GM19240 (cell line): ENCODE measurements at regions not wholly inside any gene's neighbourhood (a gene's known extent, or its start where the extent isn't known, plus 50 kb on each side); places are given as distances from the start of the nearest gene placed in this dataset.

ENCODE experiments used
- DNase-seq: peaks from one replicate; pipeline ENCODE4 v3.0.0; 2011; ENCODE audit warnings: low spot score; ENCODE audit not compliant: insufficient read length

DNA sequence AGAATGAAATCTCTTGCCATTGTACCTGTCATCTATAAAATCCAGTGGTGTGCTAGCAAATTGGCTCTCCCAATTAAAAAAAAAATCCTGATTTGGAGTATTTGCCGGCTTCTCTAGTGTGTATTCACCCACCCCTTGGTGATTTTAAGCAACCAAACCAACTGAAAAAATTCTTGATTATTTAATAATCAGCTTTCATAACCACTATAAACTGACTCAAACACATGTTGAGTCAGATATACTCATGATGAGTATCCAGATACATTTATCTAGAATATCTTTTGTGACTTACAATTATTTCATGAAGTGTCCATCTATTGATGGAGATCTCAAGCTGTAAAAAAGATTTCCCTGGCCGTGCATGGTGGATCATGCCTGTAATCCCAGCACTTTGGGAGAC lies 205.4 kb downstream of the RASSF9 start:
- DNase-seq: no peak

DNA sequence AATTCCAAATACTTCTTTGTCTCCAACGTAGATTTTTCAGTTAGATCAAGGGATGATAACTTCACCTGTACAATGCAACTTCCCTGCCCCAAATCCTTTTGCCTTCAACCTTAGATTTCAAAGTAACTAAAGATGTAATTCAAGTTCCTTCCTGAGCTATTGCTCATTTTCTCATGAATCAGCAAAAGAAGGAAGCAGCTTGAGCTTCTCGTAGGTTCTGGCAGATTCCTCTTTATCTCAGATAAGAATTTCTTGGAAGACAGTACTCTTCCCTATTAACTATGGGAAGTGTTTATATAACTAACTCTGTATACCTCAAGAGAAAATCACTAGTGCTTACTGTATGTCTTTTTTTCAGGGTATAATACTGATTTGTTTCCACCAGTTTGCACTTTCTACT lies 203.8 kb downstream of the RASSF9 start:
- DNase-seq: no peak

DNA sequence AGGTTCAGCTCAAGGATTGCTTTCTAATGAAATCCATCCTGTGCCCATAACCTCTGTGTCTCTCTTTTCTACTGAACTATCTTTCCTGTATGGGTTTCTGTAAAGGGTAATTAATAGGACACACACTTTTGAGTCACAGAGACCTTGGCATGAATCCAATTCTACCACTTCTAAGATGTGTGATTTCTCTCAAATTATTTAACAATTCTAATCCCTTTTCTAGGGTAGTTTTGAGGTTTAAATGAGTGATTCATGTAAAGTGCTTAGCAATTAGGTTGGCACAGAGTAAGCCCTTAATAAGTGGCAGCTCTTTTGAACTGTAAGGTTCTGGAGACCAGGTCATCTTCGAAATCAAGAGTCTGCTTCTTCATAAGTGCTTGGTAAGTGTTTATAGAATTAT lies 202.7 kb downstream of the RASSF9 start:
- no peak for DNase-seq

DNA sequence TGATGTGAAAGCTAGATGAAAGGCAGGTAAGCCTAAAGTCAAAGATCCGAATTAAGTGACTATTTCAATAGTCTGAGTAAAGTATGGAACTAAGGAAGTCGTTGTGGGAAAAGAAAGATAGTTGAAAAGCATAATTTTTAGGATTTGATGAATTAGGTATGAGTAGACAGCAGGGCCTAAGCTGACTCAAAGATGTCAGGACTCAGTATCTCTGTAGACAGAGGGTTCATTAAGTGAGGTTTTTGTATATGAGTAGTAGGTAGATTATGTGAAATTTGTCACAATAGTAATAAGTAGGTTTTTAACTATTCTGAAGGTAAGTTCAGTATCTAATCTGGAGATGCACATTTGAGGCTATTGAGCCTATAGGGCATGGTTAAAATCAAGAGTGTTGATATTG lies 196.4 kb downstream of the RASSF9 start:
- no peak for DNase-seq

DNA sequence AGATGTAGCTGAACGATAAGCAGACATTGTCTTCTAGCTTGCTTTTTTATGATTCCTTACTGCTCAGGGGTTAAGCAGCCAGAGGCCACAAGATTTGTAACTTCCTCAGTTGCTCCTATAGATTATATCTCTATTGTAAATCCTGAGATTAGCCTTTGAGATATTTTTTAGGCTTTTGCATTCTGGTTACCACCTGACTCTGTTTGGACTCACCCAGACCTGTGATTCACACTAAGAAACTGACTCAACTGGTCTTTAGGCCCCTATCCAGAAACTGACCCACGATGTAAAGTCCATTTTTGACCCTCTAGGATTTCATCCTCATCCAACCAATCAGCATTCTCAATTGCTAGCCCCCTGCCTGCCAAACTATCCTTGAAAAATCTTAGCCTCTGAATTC lies 194.4 kb downstream of the RASSF9 start:
- DNase-seq: no peak

DNA sequence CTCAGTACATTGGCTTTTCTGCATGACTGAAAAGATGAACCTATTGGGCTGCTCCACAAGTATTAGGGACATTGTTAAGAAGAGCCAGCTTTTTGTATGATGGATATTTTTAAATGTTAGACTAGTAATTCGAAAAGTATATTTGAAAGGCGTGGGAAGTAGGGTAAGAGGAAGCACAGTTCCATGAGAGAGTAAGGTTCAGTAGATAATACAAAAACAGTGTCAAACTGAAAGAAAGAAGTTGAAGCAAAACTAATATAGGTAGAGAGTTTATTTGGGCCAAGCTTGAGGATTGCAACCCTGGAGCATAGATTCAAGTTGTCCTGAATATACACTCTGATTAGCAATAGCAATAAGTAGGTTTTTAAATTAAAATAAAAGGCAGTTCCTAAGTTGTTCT lies 193.9 kb downstream of the RASSF9 start:
- DNase-seq: no peak

DNA sequence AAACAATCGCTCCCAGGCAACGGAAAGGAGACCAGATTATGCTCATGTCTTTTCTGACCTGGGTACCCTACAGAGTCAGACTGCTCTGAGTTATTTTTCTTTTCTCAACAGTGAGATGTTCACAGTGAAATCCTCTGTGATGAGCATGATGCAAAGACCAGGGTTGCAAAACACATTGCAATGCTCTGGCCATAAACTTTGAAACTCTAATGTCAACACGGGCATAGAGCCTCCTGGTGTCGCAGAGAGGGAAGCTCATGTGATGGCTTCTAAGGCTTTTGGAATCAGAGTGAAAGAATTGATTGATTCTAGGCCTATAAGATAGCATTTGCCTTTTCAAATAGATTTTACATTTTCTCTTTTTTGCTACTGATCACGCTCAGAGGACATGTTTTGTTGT lies 193.4 kb downstream of the RASSF9 start:
- DNase-seq: no peak

DNA sequence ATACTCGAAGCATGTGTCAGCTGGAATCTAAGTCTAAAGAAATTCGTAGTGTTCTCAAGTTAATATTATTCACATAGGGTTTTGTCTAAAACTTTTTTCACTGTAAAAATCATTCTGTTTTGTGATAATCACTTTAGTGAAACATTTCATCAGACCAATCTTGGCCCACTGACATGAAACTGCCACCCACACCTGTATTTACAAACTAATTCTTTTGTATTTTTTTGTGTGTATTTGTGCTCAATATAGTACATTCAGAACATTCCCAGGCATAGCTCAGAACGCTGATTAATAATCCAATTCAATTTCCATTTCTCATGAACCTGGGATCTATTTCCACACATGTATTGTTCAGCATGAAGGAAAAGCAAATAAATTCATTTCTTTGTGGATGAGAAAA lies 191.7 kb downstream of the RASSF9 start:
- DNase-seq: no peak

DNA sequence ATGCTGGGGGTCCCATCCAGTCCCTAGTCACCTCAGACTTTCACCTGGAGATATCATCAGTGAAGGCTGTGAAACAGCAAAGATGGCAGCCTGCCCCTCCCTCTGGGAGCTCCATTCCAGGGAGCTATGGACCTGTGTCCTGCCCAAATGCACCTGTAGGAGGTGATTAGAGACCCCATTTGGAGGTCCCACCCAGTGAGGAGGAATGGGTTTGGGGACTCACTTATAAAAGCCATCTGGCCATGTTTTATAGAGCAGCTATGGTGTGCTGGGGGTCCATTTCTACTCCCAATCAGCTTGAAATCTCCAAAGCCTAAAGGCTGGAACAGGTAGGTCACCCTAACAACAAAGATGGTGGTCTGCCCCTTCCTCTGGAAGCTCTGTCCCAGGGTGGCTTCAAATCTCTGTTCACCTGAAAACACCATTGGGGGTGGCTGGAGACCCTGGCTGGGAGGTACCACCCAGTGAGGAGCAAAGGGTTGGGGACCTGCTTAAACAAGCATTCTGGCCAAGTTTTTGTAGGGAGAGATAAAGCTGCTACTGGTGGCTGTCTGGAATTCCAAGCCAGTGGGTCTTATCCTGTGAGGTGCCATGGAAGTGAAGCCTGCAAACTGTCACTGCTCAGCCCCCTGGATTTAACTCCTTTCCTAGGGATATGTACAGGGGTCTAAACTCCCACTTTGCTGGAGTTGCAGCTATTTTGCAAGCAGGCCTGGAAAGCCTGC lies 182.3 kb downstream of the RASSF9 start:
- no peak for DNase-seq

DNA sequence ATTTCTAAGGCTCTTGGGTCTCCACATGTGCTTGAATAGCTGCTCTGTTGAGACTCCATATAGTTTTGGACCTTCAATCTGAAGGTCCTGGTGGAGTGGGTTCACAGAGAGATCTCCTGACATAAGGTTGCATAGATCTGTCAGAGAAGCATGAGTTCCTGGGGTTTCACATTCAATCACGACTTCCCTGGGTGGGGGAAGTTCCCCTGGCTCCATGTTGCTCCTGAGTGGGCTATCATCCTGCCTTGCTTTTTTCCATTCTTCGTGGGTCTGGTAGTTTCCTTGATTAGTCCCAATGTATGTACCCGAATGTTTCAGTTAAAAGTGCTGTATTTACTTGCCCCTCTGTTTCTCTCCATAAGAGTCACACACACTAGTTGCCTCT lies 181.8 kb downstream of the RASSF9 start:
- DNase-seq: no peak

DNA sequence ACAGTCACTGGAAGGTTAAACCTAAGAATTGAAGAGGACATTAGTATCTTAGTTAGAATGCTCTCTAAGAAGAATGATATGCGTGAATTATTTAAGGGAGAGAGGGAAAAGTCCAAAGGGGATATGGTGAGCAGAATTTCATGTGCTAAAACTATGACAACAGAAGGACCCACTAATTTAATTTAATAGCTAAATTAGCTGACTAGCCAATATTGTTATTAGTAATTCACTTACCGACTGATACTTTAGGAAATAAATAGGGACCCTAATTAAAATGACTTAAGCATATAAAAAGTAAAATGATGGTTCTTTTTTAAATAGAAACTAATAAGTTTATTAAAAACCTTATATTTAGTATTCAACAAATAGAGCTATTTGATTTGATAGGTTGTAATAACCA lies 179.6 kb downstream of the RASSF9 start:
- no peak for DNase-seq

DNA sequence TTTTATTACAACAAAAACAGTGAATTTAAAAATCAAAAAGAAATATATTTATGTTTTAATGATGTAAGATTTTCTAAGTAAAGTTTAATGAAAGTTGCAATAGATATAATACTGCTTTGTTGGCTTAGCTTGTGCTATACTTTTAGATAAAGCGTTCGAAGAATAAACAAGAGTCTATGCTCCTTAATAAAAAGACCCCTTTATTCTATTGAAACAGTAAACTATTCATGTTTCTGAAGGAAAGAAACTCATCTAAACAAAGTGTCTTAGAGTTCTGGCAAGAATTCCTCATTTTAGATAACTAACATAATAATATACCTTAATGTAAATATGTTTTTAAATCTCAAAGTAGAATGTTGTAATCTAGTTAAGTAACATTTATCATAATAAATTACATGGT lies 179.0 kb downstream of the RASSF9 start:
- no peak for DNase-seq

DNA sequence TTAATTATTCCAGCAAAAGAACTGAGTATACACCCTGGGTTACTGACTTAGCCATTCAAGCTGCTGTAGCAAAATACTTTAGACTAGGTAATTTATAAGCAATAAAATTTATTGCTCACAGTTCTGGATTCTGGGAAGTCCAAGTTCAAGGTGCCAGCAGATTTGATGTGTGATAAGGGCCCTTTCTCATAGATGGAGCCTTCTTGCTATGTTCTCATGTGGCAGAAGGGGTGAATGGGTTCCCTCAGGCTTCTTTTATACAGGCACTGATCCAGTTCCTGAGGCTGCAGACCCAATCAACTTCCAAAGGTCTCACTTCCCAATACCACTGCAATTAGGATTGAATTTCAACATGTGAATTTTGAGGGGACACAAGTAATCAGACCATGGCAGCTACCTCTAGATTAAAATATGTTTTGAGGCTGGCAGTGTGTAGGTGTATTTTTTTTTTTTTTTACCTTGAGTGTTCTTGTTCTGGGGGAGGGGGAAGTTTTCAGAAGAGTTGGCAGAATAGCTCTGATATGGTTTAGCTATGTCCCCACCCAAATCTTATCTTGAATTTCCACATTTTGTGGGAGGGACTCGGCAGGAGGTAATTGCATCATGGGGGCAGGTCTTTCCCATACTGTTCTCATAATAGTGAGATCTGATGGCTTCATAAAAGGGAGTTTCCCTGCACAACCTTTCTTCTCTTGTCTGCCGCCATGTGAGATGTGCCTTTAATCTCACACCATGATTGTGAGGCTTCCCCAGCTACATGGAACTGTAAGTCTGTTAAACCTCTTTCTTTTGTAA lies 178.2 kb downstream of the RASSF9 start:
- no peak for DNase-seq

DNA sequence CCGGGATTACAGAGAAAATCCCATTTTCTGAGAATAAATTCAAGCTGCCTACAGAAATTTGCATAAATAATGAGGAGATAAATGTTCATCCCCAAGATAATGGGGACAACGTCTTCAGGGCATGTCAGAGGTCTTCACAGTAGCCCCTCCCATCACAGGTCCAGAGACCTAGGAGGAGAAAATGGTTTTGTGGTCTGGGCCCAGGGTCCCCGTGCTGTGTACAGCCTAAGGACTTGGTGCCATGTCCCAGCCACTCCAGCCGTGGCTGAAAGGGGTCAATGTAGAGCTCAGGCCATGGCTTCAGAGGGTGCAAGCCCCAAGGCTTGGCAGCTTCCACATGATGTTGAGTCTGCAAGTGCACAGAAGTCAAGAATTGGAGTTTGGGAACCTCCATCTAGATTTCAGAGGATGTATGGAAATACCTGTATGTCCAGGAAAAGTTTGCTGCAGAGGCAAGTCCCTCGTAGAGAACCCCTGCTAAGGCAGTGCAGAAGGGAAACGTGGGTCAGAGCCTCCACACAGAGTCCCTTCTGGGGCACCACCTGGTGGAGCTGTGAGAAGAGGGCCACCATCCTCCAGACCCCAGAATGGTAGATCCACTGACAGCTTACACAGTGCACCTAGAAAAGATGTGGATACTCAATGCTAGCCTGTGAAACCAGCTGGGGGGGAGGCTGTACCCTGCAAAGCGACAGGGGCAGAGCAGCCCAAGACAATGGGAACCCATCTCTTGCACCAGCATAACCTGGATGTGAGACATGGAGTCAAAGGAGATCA lies 176.3 kb downstream of the RASSF9 start:
- no peak for DNase-seq

DNA sequence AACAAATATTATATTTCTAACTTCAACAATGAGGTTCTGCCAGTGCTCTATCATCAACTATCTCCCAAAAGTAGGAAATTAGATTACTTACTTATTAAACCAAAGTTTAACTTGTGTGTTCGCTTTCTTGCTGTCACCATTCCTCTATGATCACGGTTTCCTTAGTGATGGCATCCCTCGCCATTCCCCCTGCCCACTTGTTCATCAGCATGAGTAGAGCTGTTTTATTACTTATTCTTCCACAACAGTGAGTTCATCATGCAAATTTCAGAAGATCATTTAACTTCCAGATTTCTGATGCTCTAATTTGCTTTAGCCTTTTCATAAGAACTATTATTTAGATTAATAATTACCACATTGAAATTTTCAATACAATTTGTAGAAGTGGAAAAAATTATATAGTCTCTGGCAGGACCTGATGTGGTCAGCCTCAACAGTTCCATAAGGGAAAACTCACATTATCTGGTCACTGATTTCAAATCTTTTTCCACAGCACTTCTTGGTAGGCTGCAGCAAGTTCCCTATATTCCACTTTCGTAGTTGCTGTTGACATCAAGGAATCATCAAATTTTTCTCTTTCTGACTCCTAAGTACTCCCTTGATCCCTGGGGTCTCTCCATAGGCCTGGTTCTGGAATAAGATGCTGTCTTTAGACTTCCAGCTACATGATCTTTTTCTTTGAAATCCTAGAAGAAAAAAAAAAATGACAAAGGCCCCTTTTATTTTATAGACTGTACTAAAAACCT lies 174.6 kb downstream of the RASSF9 start:
- DNase-seq: no peak

DNA sequence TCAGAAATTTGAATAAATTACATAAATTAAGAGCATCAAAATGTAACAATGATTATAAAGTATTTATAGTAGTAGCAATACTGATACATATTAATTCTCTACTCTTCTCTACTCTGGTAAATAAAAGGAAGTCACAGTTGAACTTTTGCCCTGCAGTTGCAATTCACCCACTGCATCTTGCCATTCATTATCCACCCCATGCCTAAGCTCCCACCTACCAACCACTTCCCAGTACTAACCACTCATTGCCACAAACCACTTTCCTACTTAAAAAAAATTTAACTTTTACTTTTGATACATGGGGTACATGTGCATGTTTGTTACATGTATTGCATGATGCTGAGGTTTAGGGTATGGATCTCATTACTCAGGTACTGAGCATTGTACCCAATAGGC lies 174.0 kb downstream of the RASSF9 start:
- no peak for DNase-seq

DNA sequence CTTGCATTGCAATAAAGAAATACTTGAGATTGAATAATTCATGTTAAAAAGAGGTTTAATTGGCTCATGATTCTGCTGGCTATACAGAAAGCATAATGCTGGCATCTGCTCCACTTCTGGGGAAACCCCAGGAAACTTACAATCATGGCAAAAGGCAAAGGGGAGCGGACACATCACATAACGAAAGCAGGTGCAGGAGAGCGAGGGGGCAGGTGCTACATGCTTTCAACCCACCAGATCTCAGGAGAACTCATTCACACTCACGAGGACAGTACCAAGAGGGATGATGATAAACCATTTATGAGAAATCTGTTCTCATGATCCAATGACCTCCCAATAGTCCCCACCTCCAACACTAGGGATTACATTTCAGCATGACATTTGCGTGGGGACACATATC lies 172.6 kb downstream of the RASSF9 start:
- no peak for DNase-seq

DNA sequence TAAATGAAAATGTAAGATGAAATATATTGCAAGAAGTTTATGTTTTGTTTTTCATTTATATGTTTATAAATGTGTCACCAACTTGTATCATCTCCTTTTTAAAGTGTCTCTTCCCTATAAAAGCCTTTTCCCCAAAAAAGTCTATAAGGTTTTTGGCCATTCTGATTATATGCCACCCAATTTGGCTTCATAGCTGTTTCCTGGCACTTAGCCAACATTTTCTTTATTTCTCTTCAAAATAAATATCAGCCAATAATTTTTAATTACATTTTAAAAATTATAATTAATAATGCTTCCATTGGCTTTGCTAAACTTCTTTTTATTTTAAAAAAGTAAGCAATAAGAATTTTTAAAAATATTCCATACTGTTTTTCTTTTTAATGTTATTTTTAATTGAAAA lies 171.8 kb downstream of the RASSF9 start:
- no peak for DNase-seq

DNA sequence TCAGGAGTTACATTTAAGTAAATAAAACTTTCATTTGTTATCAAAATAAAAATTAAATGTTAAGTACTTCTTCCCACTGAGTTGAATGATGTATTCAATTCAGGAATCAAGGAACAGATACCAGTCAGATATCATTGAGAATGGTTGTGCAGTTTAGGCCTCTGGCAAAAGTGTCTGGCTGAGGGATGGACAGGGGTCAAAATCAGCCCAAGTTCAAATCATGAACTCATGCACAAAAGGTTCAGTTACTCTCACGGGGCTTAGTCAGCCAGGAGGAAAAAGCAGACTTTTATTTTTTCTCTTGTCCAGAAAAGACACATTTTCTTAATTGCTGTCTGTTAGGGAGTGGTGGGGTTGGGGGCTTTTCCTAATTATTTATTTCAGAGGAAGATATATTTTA lies 166.3 kb downstream of the RASSF9 start:
- no peak for DNase-seq

DNA sequence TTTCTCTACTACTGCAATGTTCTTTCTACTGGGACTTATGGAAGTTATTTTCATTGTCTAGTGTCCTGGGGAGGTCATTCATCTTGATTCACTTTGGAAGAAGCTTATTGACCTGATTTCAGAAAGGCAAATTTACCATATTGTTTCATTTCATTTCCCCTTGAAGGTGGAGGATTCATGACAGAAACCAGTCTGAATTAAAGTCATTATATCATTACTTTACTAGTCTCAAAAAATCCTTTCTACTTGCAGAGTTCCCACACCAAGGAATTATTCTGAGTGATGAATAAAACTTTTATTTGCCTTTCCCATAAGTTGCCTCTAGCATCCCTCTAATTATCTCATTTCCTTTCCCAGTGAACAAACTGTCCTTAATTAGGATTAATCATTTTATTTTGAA lies 163.8 kb downstream of the RASSF9 start:
- no peak for DNase-seq

DNA sequence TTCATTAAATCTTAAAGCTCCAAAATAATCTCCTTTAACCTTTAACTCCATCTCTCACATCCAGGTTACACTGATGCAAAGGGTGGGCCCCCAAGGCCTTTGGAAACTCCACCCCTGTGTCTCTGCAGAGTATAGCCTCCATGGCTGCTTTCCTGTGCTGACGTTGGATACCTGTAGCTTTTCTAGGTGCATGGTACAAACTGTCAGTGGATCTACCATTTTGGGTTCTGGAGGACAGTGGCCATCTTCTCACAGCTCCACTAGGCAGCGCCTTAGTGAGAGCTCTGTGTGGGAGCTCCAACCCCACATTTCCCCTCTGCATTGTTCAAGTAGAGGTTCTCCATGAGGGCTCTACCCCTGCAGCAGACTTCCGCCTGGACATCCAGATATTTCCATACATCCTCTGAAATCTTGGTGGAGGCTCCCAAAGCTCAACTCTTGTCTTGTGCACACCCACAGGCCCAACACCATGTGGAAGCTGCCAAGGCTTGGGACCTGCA lies 162.2 kb downstream of the RASSF9 start:
- no peak for DNase-seq
